ENCODE measurements at regions not wholly inside any gene's neighbourhood (a gene's known extent, or its start where the extent isn't known, plus 50 kb on each side); places are given as distances from the start of the nearest gene placed in this dataset.
"Not testable (repeated sequence)": the region's sequence is repeated elsewhere in the genome, so short reads cannot be mapped to it uniquely, and the experiment has no call there.

DNA sequence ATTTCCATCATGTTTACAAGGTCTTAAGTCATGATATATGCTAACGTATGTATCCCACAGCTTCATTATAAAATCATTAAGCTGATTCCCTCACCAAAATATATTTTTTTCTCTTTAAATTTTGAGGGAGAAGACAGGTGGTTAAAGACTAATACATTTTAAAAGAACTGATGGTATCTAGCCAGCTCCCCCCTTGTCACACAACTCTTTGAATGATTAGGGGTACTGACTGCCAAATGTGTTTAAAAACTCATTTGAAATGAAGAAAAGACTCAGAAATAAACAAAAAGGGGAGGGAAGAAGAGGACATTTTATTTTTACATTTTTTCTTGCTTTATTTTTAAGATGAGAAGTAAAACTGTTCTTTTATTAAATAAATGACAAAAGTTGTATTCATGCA, 805.3 kb downstream of the SATB2 start:
- DNase-seq (ENCODE audit: low read depth in 1 of 2, low spot score in 1 of 2) = no peak

DNA sequence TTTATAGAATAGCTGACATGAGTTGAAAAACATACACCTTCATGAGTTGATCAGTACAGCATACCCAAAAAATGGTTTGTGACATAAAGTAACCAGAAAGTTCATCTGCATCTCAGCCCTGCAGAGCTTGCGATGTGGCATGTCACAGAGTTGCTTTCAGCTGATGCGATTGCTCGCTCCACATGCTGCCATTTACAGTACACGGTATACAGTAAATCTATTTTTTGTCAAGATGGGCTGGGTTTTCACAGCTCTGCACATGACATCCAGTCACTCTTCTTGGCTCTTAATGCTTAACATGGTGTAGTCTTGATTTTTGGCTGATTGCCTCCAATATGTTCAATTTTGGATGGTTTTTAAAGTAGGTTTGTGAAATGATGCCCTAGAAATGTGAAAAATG, 811.9 kb downstream of the SATB2 start:
- DNase-seq (ENCODE audit: low read depth in 1 of 2, low spot score in 1 of 2) = no peak

DNA sequence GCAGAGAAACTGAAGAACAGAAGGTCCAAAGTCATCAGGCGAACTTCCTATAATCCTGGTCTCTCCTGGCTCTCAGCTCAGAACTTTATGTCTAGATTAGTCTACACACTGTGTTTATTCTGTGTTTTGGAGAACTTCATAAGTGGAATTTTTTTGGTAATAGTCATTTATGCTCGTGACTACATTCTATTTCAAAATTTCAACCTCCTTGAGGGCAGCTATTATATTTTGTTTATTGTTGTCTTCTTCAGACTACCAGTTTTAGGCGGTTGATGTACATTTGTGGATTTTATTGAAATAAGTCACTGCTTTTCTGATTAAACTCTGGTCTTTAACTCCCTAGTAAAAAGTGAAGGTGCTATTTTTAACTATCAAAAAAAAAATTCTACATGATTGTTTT, 816.6 kb downstream of the SATB2 start:
- no peak for DNase-seq (ENCODE audit: low read depth in 1 of 2, low spot score in 1 of 2)

DNA sequence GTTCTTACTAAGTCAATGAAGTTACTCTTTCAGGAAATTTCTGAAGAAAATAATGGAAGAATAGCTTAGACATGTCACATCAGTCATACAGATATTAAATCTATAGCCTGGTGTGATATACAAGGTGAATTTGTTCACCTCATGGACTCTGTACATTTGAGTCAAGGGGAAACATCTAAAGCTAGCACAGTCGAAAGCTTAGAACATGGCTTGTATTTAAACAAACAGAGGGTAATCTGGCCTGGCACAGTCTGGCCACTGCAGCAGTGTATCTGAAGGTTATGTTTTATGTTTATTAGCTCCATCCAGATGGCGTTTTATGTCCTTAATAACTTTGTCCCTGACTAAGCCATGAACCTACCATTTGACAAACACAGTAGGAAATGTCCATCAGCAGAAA, 817.3 kb downstream of the SATB2 start:
- no peak for DNase-seq (ENCODE audit: low read depth in 1 of 2, low spot score in 1 of 2)

DNA sequence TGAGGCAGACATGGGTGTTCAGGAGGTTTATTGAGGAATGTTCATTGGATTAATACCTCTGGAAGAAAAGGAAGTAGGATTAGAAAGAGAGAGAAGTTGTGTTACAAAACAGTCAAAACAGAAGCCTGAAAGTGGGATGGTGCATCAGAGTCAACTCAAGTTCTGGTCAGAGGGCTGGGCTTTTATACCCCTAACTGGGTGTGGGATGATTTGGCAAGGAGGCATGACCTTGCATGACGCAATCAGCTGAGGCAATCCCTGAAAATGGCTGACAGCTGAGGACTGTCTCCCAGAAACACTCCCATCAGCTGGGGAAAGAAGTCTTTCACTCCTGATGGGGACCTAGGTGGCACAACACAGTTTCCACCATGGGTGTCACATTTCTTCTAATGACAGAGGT, 818.2 kb downstream of the SATB2 start:
- no peak for DNase-seq (ENCODE audit: low read depth in 1 of 2, low spot score in 1 of 2)

DNA sequence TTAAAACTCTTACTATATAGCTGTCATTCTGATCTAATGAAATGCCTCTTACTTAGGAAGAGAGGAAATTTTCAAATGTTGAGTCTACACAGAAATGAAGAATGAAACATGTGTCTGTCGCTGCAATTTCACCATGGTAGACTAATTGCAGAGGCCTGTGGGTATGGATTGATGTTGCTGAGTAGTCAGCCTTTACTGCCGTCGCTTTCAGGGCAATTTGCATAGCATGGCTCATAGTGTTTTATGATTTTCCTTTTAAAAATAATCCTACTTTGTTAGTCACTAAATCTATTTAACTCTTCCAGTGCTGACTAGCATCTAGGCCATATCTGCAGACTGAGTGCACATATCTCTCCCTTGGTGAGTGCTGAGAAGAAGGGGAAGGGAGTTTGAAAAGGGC, 819.2 kb downstream of the SATB2 start:
- no peak for DNase-seq (ENCODE audit: low read depth in 1 of 2, low spot score in 1 of 2)

DNA sequence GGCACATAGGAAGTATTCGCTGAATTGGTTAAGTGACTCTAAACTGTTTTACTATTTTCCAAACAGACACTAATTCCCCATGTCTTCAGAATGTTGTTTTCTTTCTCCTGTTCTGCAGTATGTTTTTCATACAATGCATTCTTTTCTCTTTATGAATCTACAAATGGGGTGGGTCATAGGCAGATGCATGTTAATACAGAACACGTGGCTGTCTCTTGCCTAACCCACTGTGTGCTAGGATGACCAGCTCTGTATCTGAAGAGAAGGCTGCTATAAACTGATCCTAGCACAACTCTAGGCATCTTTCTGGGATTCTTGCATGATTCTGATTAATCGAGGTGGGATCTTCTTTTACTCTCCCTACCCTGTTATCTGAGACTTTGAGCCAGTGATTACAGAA, 826.0 kb downstream of the PLCL1 start:
- DNase-seq (ENCODE audit: low read depth in 1 of 2, low spot score in 1 of 2) = no peak

DNA sequence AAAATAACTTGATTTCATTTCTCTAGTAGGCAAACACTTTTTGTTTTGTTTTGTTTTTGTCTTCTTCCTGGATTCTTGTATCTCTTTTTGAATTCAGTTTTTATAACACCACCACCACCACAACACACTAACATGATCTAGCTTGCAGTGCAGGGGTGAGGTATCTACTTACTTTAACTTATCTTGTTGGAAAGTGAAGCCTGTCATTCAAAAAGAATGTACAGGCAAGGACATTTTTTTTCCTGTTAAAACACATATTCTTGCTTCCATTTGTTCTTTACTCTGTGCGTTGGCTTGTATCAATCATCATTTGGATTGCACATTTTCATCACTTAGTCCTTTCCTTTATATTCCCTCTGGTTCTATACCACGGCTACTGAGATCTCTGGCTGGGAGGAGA, 824.2 kb downstream of the PLCL1 start:
- no peak for DNase-seq (ENCODE audit: low read depth in 1 of 2, low spot score in 1 of 2)

DNA sequence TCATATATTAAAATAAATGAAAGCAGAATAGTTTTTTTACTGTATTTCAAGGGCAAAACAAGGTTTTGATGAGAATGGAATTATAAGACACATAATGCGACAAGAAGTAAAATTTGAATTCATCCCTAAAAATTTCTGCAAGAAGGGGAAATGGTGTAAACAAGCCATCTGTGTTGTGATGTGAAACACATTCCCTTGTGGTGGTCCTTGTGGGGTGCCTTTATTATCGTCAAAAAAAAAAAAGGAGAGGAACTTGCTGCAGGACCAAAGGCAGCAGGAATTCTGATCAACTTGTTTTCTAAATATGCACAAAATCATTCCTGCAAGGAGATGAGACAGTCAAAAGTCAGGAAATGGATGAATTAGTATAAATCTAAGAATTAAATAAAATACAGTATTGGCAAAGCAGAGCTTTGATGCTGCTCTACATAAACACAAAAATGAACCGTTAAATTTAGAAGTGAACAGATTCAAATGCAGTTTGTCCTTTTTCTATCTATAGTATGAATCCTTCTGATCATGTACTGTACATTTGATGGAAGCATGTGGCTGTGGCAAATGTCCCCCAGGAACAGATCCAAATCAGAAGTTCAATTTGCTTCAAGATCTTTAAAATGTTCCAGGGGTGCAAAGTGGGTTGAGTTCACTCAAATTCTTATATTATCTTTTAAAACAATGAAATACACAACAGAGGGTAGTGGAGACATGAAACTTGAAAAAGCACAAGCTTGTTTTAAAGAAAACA, 818.8 kb downstream of the PLCL1 start:
- DNase-seq (ENCODE audit: low read depth in 1 of 2, low spot score in 1 of 2) = no peak

DNA sequence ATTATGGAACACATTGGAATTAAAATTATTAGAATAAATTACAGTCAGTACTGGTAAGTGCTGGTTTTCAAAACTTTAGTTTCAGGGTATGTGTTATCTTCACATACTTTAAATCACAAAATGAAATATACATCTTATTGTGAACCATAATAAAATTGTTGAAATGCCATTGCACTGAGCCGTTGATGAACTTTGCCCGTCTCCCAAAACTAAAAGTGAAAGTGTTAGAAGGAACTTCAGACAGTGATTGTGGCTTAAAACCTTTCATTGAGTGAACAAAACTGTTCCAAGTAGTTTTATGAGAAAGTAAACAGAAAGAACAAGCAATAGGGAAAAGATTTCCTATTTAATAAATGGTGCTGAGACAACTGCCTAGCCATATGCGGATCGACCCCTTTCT, 811.6 kb downstream of the PLCL1 start:
- DNase-seq (ENCODE audit: low read depth in 1 of 2, low spot score in 1 of 2) = no peak

DNA sequence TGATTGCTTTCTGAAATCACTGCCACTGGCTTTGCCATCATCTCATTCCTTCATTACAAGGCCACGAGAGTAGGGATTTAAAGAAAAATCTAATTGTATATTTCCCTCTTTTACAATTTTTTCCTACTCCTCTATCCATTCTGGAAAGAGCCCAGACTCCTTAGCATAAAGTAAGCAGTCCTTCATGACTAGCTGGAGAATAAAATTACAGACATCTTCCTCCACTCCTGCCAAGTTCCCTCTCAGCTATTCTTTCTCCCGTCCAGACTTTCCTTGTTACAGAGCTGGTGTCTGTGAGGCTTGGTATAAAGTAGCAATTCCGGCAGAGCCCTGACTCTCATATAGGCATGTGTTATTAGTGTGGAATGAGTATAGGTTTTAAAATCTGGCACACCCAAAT, 806.8 kb downstream of the PLCL1 start:
- DNase-seq (ENCODE audit: low read depth in 1 of 2, low spot score in 1 of 2) = no peak

DNA sequence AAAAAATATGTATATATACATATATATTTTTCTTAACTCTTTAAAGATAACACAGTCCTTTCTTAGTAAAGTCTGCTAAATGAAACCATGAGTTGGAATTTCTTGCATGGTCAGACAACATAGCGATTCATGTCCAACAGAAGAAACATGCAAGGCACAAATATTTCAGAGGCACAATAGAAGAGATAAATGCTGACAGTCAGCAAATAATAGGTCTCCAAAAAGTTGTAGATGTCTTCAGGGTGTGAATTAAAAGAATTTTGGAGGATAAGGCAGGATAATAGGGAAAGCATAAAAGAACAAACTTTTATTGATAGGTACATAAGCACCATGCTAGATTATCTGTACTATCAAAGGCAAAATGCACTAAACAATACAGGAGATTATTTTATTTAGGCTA, 800.2 kb downstream of the PLCL1 start:
- no peak for DNase-seq (ENCODE audit: low read depth in 1 of 2, low spot score in 1 of 2)

DNA sequence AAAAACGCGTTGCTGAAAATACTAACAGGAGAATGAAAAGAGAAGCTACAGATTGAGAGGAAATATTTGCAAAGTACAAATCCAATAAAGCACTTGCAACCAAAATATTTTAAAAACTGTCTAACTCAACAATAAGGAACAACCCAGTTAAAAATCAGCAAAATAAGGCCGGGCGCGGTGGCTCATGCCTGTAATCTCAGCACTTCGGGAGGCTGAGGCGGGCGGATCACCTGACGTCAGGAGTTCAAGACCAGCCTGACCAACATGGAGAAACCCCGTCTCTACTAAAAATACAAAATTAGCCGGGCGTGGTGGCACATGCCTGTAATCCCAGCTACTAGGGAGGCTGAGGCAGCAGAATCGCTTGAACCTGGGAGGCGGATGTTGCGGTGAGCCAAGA, 798.6 kb downstream of the PLCL1 start:
- not testable (repeated sequence) for DNase-seq (ENCODE audit: low read depth in 1 of 2, low spot score in 1 of 2)

DNA sequence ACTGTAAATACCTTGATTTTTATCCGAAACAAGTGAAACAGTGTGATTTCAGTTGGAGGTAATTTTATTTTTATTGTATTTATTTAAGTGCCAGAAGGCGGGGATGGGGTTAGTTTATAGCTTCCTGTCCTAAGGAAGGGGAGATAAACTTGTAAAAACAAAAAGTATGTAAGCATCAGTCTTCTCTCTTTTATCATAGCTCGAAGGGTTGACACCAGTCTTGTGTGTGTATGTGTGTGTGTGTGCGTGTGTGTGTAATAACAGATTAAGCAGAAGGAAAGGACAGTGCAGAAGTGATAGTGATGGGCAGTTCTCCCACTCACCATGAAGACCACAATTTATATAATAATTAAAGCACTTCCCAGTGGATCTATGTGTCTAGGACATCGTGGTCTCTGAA, 793.3 kb downstream of the PLCL1 start:
- DNase-seq (ENCODE audit: low read depth in 1 of 2, low spot score in 1 of 2) = no peak

DNA sequence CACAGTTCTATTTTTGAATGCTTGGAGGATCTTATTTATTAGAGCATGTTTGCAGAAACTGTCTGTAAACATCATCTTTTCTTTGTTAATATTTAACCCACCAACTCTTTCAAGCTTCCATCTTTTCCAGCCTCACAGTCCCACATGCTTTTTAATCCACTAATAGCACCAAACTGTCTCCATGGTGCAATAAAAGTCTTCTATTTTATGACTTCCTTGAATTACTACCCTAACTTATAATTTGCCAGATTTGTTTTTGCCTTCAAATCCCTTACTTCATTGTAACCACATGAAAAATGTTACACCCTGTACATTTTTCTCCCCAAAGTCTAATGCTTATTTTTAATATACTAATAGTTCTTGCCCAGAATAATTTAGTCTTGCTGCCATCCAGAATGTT, 792.6 kb downstream of the PLCL1 start:
- no peak for DNase-seq (ENCODE audit: low read depth in 1 of 2, low spot score in 1 of 2)

DNA sequence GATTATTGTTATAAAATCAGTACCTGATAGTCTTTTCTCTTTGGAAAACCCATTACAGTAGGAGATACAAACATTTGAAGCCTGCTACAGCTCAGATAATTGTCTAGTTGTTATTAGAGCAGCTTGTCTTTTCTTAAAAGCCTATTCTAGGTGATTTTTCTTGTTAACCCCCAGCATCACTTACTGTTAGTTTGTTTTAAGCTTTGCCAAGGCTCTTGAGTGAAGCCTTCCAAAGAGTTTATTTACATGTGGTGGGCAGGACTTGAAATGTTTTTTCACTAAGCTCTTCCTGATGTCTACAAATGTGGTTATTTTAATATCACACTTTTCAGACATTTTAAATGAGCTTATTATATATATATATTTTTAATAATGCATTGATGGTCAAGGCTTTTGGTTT, 791.3 kb downstream of the PLCL1 start:
- DNase-seq (ENCODE audit: low read depth in 1 of 2, low spot score in 1 of 2) = no peak

DNA sequence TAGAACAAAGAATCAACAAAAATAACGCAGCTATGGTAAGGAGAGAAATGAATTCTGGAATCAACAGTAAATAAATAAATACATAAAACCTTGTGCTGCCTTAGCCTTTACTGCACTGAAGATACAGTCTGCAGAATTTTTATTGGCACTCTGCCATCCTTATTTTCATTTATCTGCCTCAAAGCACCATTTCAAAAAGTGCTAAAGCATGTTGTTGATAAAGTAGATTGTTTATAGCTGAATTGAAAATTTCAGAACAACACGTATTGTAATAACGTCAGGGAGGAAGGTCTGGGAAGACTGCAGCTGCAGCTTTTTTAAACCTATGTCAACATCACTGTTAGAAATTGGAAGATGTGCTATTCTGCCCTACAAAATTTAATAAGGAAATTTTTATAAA, 787.2 kb downstream of the PLCL1 start:
- DNase-seq (ENCODE audit: low read depth in 1 of 2, low spot score in 1 of 2) = no peak

DNA sequence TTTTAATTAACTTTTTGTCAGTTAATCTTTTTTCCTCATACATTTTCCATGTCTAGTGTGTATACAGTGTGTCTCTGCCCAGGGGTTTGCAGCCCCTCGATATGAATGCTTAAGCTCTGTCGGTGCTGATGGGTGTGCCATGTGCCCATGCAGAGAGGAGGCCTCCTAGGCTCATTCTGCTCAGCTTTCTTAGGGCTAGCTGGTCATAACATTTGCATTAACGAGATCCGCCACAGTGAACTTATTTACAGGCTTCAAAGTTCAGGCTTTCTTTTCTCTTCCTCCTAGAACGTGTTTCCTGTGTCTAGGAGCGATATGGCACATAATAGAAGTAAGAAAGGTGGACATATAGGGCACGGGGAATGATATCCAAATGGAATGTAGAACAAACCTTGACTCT, 783.3 kb downstream of the PLCL1 start:
- DNase-seq (ENCODE audit: low read depth in 1 of 2, low spot score in 1 of 2) = no peak

DNA sequence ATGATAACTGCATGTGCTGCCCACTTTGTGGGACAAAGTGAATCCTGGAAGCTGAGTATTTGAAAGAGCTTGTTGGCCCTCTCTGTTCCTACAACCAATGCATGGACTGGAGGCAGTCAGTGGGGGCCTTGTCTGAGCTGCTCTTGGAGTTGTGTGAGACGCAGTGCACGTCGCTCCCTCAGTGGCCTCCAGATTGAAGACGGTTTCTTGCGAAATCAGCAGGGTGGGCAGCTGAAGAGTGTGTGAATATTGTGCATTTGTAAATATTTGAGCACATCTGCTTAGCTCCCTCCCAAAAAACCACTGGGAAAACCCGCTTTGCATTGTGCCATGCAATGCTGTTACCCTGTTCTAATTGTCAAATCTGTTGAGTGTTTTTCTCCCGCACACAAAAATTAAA, 782.8 kb downstream of the PLCL1 start:
- DNase-seq (ENCODE audit: low read depth in 1 of 2, low spot score in 1 of 2) = no peak

DNA sequence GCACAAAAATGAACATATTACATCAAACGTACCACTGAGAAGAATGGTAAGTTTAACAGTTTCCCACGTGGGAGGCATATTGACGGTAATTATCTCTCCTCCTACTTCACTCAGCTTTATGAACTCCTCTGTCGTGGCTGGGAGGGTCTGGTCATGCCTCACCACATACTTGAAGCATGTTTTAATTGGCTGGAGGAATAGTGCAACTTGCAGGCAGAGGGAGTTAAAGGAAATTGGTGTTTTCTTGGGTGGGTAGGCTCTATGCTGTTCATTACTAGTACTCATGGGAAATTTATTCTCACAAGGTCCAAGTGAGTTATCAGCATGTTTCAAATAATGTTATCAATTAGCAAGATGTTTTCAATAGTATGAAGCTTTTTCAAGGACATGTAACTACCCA, 767.0 kb downstream of the PLCL1 start:
- DNase-seq (ENCODE audit: low read depth in 1 of 2, low spot score in 1 of 2) = no peak

DNA sequence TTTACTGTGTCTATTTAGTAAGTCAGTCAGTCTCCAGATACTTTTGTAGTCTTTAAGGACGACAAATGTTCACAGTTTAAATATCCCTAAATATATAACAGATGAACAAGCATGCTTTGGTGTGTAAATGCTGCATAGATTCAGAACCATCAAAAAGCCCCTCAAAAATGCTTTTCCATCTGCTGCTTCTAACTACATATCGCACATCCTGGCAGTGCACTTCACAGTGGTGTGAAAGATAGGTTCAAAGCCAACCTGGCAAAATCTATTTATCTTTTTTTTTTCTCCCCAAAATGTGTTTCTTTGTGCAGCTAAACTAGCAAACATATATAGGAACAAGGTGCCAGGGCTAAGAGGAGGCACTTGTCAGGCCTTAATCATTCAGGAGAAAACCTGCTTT, 753.8 kb downstream of the PLCL1 start:
- DNase-seq (ENCODE audit: low read depth in 1 of 2, low spot score in 1 of 2) = no peak

DNA sequence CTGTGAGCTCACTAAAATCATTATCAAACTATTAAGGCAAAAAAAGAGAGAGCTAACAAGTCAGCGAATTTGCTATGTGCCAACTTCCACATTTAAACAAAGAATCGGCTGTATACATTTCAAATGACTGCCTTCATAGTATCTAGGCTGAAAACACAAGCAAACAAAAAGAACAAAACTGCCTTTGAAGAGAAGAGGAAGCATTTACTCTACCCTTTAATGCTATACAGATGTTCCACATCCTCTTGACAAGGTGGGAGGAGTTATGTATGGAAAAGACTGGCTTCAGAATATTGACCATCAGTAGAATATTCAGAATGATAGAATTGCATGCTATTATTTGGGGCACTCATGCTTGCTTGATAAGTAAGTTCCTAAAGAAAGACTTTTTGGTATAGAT, 741.7 kb downstream of the PLCL1 start:
- no peak for DNase-seq (ENCODE audit: low read depth in 1 of 2, low spot score in 1 of 2)

DNA sequence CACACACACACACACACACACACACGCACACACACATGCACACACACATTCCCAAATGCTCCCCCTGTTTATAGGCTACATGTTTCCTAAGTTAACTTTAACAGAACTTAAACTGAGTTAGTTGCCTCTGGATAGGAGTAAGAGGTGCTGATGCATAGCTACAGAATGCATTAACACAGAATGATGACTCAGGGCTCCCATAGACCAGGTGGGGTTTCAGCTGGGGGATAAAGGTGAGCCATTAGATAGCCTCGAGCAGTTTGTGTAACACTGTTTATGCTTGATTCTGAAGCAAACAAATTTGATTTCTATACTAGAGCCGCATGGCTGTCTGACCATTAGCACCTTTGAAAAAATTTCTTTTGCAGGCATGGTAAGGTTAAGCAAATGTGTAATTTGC, 741.0 kb downstream of the PLCL1 start:
- no peak for DNase-seq (ENCODE audit: low read depth in 1 of 2, low spot score in 1 of 2)

DNA sequence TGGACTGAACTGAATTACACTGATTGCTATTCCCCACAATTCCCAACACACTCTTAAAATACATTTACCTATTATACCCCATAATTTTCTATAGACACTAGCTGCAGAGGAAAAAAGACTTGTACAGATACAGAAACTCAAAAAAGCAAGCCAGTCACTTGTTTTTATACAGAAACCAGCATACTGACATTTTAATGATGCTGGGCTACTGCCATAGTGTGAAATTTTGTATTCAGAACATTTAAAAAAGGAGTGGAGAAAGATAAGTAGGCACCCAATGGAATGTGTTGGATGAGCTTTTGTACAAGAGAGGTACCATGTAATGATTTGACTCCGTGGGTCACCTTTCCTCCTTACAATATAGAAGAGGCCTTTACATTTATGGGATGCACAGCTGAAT, 740.1 kb downstream of the PLCL1 start:
- DNase-seq (ENCODE audit: low read depth in 1 of 2, low spot score in 1 of 2) = no peak
